ENCODE measurements at regions not wholly inside any gene's neighbourhood (a gene's known extent, or its start where the extent isn't known, plus 50 kb on each side); places are given as distances from the start of the nearest gene placed in this dataset.
"Not testable (repeated sequence)": the region's sequence is repeated elsewhere in the genome, so short reads cannot be mapped to it uniquely, and the experiment has no call there.

- no peak for TF ChIP-seq POLR2AphosphoS5 (IDR thresholded peaks at IDR 0.05; ENCODE audit: low read depth, low read length)
- no peak for TF ChIP-seq POLR2A (IDR thresholded peaks at IDR 0.05; ENCODE audit: low read depth, low read length)
- no peak for TF ChIP-seq TAF1 (IDR thresholded peaks at IDR 0.05; ENCODE audit: borderline replicate concordance, low read depth, low read length)
- DNase-seq (ENCODE audit: insufficient read length) (no peak), FAIRE-seq (no peak)
These were observed 184.8 kb upstream of the RTL1 start for GRCh38 chr14:101088395-101088667.

GRCh38 chr14:101088714-101089113 lies 185.2 kb upstream of the RTL1 start:
- FAIRE-seq: no peak
- no peak for DNase-seq (ENCODE audit: insufficient read length)

GRCh38 chr14:101090478-101090877 lies 187.0 kb upstream of the RTL1 start:
- not testable (repeated sequence) for FAIRE-seq; DNase-seq (ENCODE audit: insufficient read length)

More at GRCh38 chr14:101088714-101089113, 185.2 kb upstream of the RTL1 start:
- no peak for TF ChIP-seq TAF1 (IDR thresholded peaks at IDR 0.05; ENCODE audit: borderline replicate concordance, low read depth, low read length)
- no peak for TF ChIP-seq POLR2AphosphoS5 (IDR thresholded peaks at IDR 0.05; ENCODE audit: low read depth, low read length)
- TF ChIP-seq POLR2A (IDR thresholded peaks at IDR 0.05; ENCODE audit: low read depth, low read length): no peak

- TF ChIP-seq POLR2A (IDR thresholded peaks at IDR 0.05; ENCODE audit: low read depth, low read length): no peak
- TF ChIP-seq POLR2AphosphoS5 (IDR thresholded peaks at IDR 0.05; ENCODE audit: low read depth, low read length): no peak
- no peak for TF ChIP-seq TAF1 (IDR thresholded peaks at IDR 0.05; ENCODE audit: borderline replicate concordance, low read depth, low read length)
- FAIRE-seq (no peak), DNase-seq (ENCODE audit: insufficient read length) (no peak)
These were observed 187.5 kb upstream of the RTL1 start for GRCh38 chr14:101090976-101091375.

- not testable (repeated sequence) for FAIRE-seq
These were observed 191.4 kb upstream of the RTL1 start for GRCh38 chr14:101094916-101095315.

GRCh38 chr14:101096551-101096950 lies 193.0 kb upstream of the RTL1 start:
- no peak for DNase-seq (ENCODE audit: insufficient read length)
- FAIRE-seq: no peak
- no peak for TF ChIP-seq POLR2A (IDR thresholded peaks at IDR 0.05; ENCODE audit: low read depth, low read length)
- TF ChIP-seq TAF1 (IDR thresholded peaks at IDR 0.05; ENCODE audit: borderline replicate concordance, low read depth, low read length): no peak
- no peak for TF ChIP-seq POLR2AphosphoS5 (IDR thresholded peaks at IDR 0.05; ENCODE audit: low read depth, low read length)

More at GRCh38 chr14:101094916-101095315, 191.4 kb upstream of the RTL1 start:
- DNase-seq (ENCODE audit: insufficient read length): not testable (repeated sequence)

- no peak for FAIRE-seq
- TF ChIP-seq POLR2A (IDR thresholded peaks at IDR 0.05; ENCODE audit: low read depth, low read length) (no peak), TAF1 (IDR thresholded peaks at IDR 0.05; ENCODE audit: borderline replicate concordance, low read depth, low read length) (no peak), POLR2AphosphoS5 (IDR thresholded peaks at IDR 0.05; ENCODE audit: low read depth, low read length) (no peak)
- DNase-seq (ENCODE audit: insufficient read length): no peak
These were observed 193.7 kb upstream of the RTL1 start for GRCh38 chr14:101097109-101097793.

GRCh38 chr14:101098177-101098576 lies 194.7 kb upstream of the RTL1 start:
- FAIRE-seq (no peak), DNase-seq (ENCODE audit: insufficient read length) (no peak)
- TF ChIP-seq POLR2AphosphoS5 (IDR thresholded peaks at IDR 0.05; ENCODE audit: low read depth, low read length) (no peak), POLR2A (IDR thresholded peaks at IDR 0.05; ENCODE audit: low read depth, low read length) (no peak), TAF1 (IDR thresholded peaks at IDR 0.05; ENCODE audit: borderline replicate concordance, low read depth, low read length) (no peak)

GRCh38 chr14:101098641-101099040 lies 195.1 kb upstream of the RTL1 start:
- DNase-seq (ENCODE audit: insufficient read length): no peak
- TF ChIP-seq POLR2AphosphoS5 (IDR thresholded peaks at IDR 0.05; ENCODE audit: low read depth, low read length) (no peak), TAF1 (IDR thresholded peaks at IDR 0.05; ENCODE audit: borderline replicate concordance, low read depth, low read length) (no peak), POLR2A (IDR thresholded peaks at IDR 0.05; ENCODE audit: low read depth, low read length) (no peak)
- FAIRE-seq: no peak

- TF ChIP-seq TAF1 (IDR thresholded peaks at IDR 0.05; ENCODE audit: borderline replicate concordance, low read depth, low read length) (no peak), POLR2AphosphoS5 (IDR thresholded peaks at IDR 0.05; ENCODE audit: low read depth, low read length) (no peak), POLR2A (IDR thresholded peaks at IDR 0.05; ENCODE audit: low read depth, low read length) (no peak)
- DNase-seq (ENCODE audit: insufficient read length) (no peak), FAIRE-seq (no peak)
These were observed 198.0 kb upstream of the RTL1 start for GRCh38 chr14:101101456-101102056.

- no peak for FAIRE-seq
- TF ChIP-seq POLR2A (IDR thresholded peaks at IDR 0.05; ENCODE audit: low read depth, low read length): no peak
- no peak for TF ChIP-seq TAF1 (IDR thresholded peaks at IDR 0.05; ENCODE audit: borderline replicate concordance, low read depth, low read length)
- no peak for TF ChIP-seq POLR2AphosphoS5 (IDR thresholded peaks at IDR 0.05; ENCODE audit: low read depth, low read length)
- DNase-seq (ENCODE audit: insufficient read length): no peak
These were observed 199.4 kb upstream of the RTL1 start for GRCh38 chr14:101102875-101103274.

- TF ChIP-seq POLR2AphosphoS5 (IDR thresholded peaks at IDR 0.05; ENCODE audit: low read depth, low read length) (no peak), TAF1 (IDR thresholded peaks at IDR 0.05; ENCODE audit: borderline replicate concordance, low read depth, low read length) (no peak), POLR2A (IDR thresholded peaks at IDR 0.05; ENCODE audit: low read depth, low read length) (no peak)
- DNase-seq (ENCODE audit: insufficient read length) (no peak), FAIRE-seq (no peak)
These were observed 199.9 kb upstream of the RTL1 start for GRCh38 chr14:101103321-101103901.

All from GM12892 (cell line).